ENCODE measurements at regions not wholly inside any gene's neighbourhood (a gene's known extent, or its start where the extent isn't known, plus 50 kb on each side); places are given as distances from the start of the nearest gene placed in this dataset.

GRCh38 chr11:87970762-87971161, 204.5 kb downstream of the RAB38 start:
- H3K23ac ChIP-seq (ENCODE audit: insufficient read length, low read depth, low read length) = no peak overlapping the region
- H3K27ac ChIP-seq (ENCODE audit: insufficient read length, low read depth, low read length) = no peak overlapping the region
- H2AFZ ChIP-seq (ENCODE audit: low read length) = no peak overlapping the region
- no peak overlapping the region for H2BK120ac ChIP-seq (ENCODE audit: low read depth, low read length, poor library complexity, severe bottlenecking)
- H2BK20ac ChIP-seq (ENCODE audit: low read depth, low read length, poor library complexity, severe bottlenecking) = no peak overlapping the region
- no peak overlapping the region for H4K8ac ChIP-seq (replicated peaks; ENCODE audit: insufficient read length, low read depth, low read length)
- no peak overlapping the region for H3K18ac ChIP-seq (ENCODE audit: insufficient read length, low read depth, low read length)
- no peaks in the 10 kb centered on the region for H3K27me3 ChIP-seq (ENCODE audit: insufficient read depth, low read length)
- H3K4ac ChIP-seq (ENCODE audit: low read depth, low read length) = no peak overlapping the region
- no peak overlapping the region for H2BK12ac ChIP-seq (ENCODE audit: insufficient read length, low read depth, low read length)
- H3K9ac ChIP-seq (ENCODE audit: extremely low read depth, insufficient read length, low read length) = no peak overlapping the region
- H3K56ac ChIP-seq (ENCODE audit: insufficient read length, low read depth, low read length) = no peak overlapping the region
- H2BK15ac ChIP-seq (ENCODE audit: low read depth, low read length) = no peak overlapping the region
- H2AK5ac ChIP-seq (ENCODE audit: insufficient read length, low read length) = no peak overlapping the region
- H3K14ac ChIP-seq (ENCODE audit: insufficient read depth, low read length) = no peak overlapping the region
- H3K23me2 ChIP-seq (ENCODE audit: insufficient read length, low read depth, low read length, poor library complexity, severe bottlenecking) = no peaks in the 10 kb centered on the region
- Mint-ChIP-seq H3K36me3 (ENCODE audit: insufficient read depth in 1 of 3, low read depth in 3 of 3) (no peaks in the 10 kb centered on the region), H3K27ac (peak overlapping the region in 1 of 3 experiments; percentile 94; a peak in 3 of 7 replicates), H3K4me1 (peaks cover 28 to 39% of the 10 kb centered on the region in 2 experiments), H3K4me3 (no peak overlapping the region), H3K9me3 (no peaks in the 10 kb centered on the region), H3K27me3 (ENCODE audit: low read depth) (no peaks in the 10 kb centered on the region; the same call in 1 of the 2 replicates)
- H3K4me1 ChIP-seq (ENCODE audit: insufficient read depth, low read length) = no peaks in the 10 kb centered on the region; the same call in 1 of the 2 replicates
- DNase-seq = peak; percentile 37
- H3K9me3 ChIP-seq (ENCODE audit: control insufficient read depth, low read depth, low read length) = no peaks in the 10 kb centered on the region
- H3K4me2 ChIP-seq (ENCODE audit: insufficient read depth, insufficient read length, low read length) = no peak overlapping the region
- H4K91ac ChIP-seq (ENCODE audit: insufficient read length, low read depth, low read length) = no peak overlapping the region
- TF ChIP-seq CTCF (conservative IDR thresholded peaks at IDR 0.05) = no peak
- H3T11ph ChIP-seq (ENCODE audit: low read length) = no peak overlapping the region
- WGBS (ENCODE audit: extremely low coverage, insufficient read length, low lambda C conversion rate) = no CpG with 5 or more reads among the region's 4 CpGs
- no peak overlapping the region for H4K5ac ChIP-seq (ENCODE audit: insufficient read length, low read depth, low read length)
- H3K79me2 ChIP-seq (ENCODE audit: insufficient read depth, low read length) = no peaks in the 10 kb centered on the region
- no peak overlapping the region for H2BK5ac ChIP-seq (ENCODE audit: insufficient read length, low read length)
- no peaks in the 10 kb centered on the region for H4K20me1 ChIP-seq (ENCODE audit: control insufficient read depth, insufficient read depth, insufficient read length)
- H3K79me1 ChIP-seq (ENCODE audit: insufficient read depth, low read depth, low read length, poor library complexity, severe bottlenecking) = no peaks in the 10 kb centered on the region

Data from H9 (cell line).